ENCODE measurements at regions not wholly inside any gene's neighbourhood (a gene's known extent, or its start where the extent isn't known, plus 50 kb on each side); places are given as distances from the start of the nearest gene placed in this dataset.

- DNase-seq (ENCODE audit: low read depth) = no peak
Observed at GRCh38 chr2:19035238-19035637, 323.2 kb downstream of the OSR1 start.

GRCh38 chr2:19033240-19033639 is 325.2 kb downstream of the OSR1 start:
- DNase-seq (ENCODE audit: low read depth) = no peak

GRCh38 chr2:19031642-19032041 is 326.8 kb downstream of the OSR1 start:
- no peak for DNase-seq (ENCODE audit: low read depth)

- DNase-seq (ENCODE audit: low read depth) = no peak
Observed at GRCh38 chr2:19029655-19030054, 328.8 kb downstream of the OSR1 start.

- DNase-seq (ENCODE audit: low read depth) = no peak
Observed at GRCh38 chr2:19028587-19029375, 329.6 kb downstream of the OSR1 start.

GRCh38 chr2:19027626-19028025 is 330.8 kb downstream of the OSR1 start:
- DNase-seq (ENCODE audit: low read depth) = no peak

- DNase-seq (ENCODE audit: low read depth) = no peak
Observed at GRCh38 chr2:19026261-19026660, 332.2 kb downstream of the OSR1 start.

- DNase-seq (ENCODE audit: low read depth) = no peak
Observed at GRCh38 chr2:19022334-19022733, 336.1 kb downstream of the OSR1 start.

- no peak for DNase-seq (ENCODE audit: low read depth)
Observed at GRCh38 chr2:19021721-19022120, 336.7 kb downstream of the OSR1 start.

GRCh38 chr2:19021100-19021476 is 337.3 kb downstream of the OSR1 start:
- DNase-seq (ENCODE audit: low read depth) = no peak

GRCh38 chr2:19020144-19021099 is 338.0 kb downstream of the OSR1 start:
- DNase-seq (ENCODE audit: low read depth) = no peak

GRCh38 chr2:19009510-19009909 is 348.9 kb downstream of the OSR1 start:
- DNase-seq (ENCODE audit: low read depth) = no peak

GRCh38 chr2:19003554-19003953 is 354.9 kb downstream of the OSR1 start:
- DNase-seq (ENCODE audit: low read depth) = no peak

- no peak for DNase-seq (ENCODE audit: low read depth)
Observed at GRCh38 chr2:19000776-19001175, 357.6 kb downstream of the OSR1 start.

GRCh38 chr2:18999198-18999597 is 359.2 kb downstream of the OSR1 start:
- DNase-seq (ENCODE audit: low read depth) = no peak

GRCh38 chr2:18998491-18998890 is 359.9 kb downstream of the OSR1 start:
- DNase-seq (ENCODE audit: low read depth) = no peak

GRCh38 chr2:18993756-18994338 is 364.6 kb downstream of the OSR1 start:
- no peak for DNase-seq (ENCODE audit: low read depth)

- DNase-seq (ENCODE audit: low read depth) = no peak
Observed at GRCh38 chr2:18991177-18992168, 366.9 kb downstream of the OSR1 start.

- no peak for DNase-seq (ENCODE audit: low read depth)
Observed at GRCh38 chr2:18988631-18989232, 369.7 kb downstream of the OSR1 start.

- DNase-seq (ENCODE audit: low read depth) = no peak
Observed at GRCh38 chr2:18987592-18988073, 370.8 kb downstream of the OSR1 start.

GRCh38 chr2:18987016-18987415 is 371.4 kb downstream of the OSR1 start:
- no peak for DNase-seq (ENCODE audit: low read depth)

Data from stimulated activated CD8-positive, alpha-beta memory T cell treated with anti-CD3 and anti-CD28 coated beads, Interleukin-7, amount 100 ng/mL, for 24 hours (primary cell).